Mesendoderm (in vitro differentiated cells): ENCODE measurements at regions not wholly inside any gene's neighbourhood (a gene's known extent, or its start where the extent isn't known, plus 50 kb on each side); places are given as distances from the start of the nearest gene placed in this dataset.

Experiments used
- DNase-seq: peaks from one replicate; pipeline ENCODE4 v3.0.0; 2013
- H2AK5ac ChIP-seq: 2 replicates; pipeline ENCODE4 v1.6.1; 2013; ENCODE audit warnings: low read length, inconsistent platforms
- H2BK120ac ChIP-seq: 2 replicates; pipeline ENCODE4 v1.6.1; 2013; ENCODE audit warnings: low read depth, mild to moderate bottlenecking, low read length, moderate library complexity, mixed read lengths
- H2BK15ac ChIP-seq: replicated peaks from 2 replicates; pipeline ENCODE4 v1.6.1; 2013; ENCODE audit warnings: low read depth, mild to moderate bottlenecking, moderate library complexity
- H2BK5ac ChIP-seq: 2 replicates; pipeline ENCODE4 v1.6.1; 2013; ENCODE audit warnings: low read length, inconsistent platforms
- H3K18ac ChIP-seq: 2 replicates; pipeline ENCODE4 v1.6.1; 2013; ENCODE audit warnings: mild to moderate bottlenecking, low read length, mixed read lengths
- H3K23ac ChIP-seq: one replicate; pipeline ENCODE4 v1.6.1; 2013; ENCODE audit warnings: low read length
- H3K27ac ChIP-seq: 2 replicates; pipeline ENCODE4 v1.5.1; 2013; ENCODE audit warnings: low read depth, mild to moderate bottlenecking, inconsistent platforms, low read length, moderate library complexity
- H3K27me3 ChIP-seq: 2 replicates; pipeline ENCODE4 v1.6.1; 2013; ENCODE audit warnings: low read length, control low read depth, mild to moderate bottlenecking, inconsistent platforms; ENCODE audit not compliant: insufficient read depth, poor library complexity
- H3K36me3 ChIP-seq: 2 replicates; pipeline ENCODE4 v1.6.1; 2013; ENCODE audit warnings: low read length, inconsistent platforms; ENCODE audit not compliant: control insufficient read depth, insufficient read depth
- H3K4ac ChIP-seq: one replicate; pipeline ENCODE4 v1.6.1; 2013; ENCODE audit warnings: low read depth, mild to moderate bottlenecking, low read length, moderate library complexity
- H3K4me1 ChIP-seq: 2 replicates; pipeline ENCODE4 v1.6.1; 2013; ENCODE audit warnings: low read depth, low read length, inconsistent platforms; ENCODE audit not compliant: control insufficient read depth
- H3K4me2 ChIP-seq: 2 replicates; pipeline ENCODE4 v1.6.1; 2013; ENCODE audit warnings: low read length
- H3K4me3 ChIP-seq: 2 replicates; pipeline ENCODE4 v1.5.1; 2013; ENCODE audit warnings: mild to moderate bottlenecking, low read length
- H3K56ac ChIP-seq: one replicate; pipeline ENCODE4 v1.6.1; 2013; ENCODE audit warnings: low read length
- H3K79me1 ChIP-seq: 2 replicates; pipeline ENCODE4 v1.6.1; 2013; ENCODE audit warnings: low read length, inconsistent platforms
- H3K79me2 ChIP-seq: 2 replicates; pipeline ENCODE4 v1.6.1; 2013; ENCODE audit warnings: mild to moderate bottlenecking, low read length; ENCODE audit not compliant: control insufficient read depth, insufficient read depth
- H3K9ac ChIP-seq: 2 replicates; pipeline ENCODE4 v1.6.1; 2013; ENCODE audit warnings: low read length, inconsistent platforms
- H4K5ac ChIP-seq: one replicate; pipeline ENCODE4 v1.6.1; 2013; ENCODE audit warnings: low read length
- H4K8ac ChIP-seq: one replicate; pipeline ENCODE4 v1.6.1; 2013; ENCODE audit warnings: low read depth, mild to moderate bottlenecking, control low read depth, low read length, moderate library complexity
- WGBS: extraction: QIAGEN DNeasy Blood & Tissue Kit; methylation state at CpG from one replicate; pipeline ENCODE4 v1.1.7; 2013; ENCODE audit warnings: low lambda C conversion rate, missing lambda C conversion rate; ENCODE audit not compliant: insufficient coverage; ENCODE audit errors: extremely low coverage; 5-methylcytosine and 5-hydroxymethylcytosine counted together

DNA sequence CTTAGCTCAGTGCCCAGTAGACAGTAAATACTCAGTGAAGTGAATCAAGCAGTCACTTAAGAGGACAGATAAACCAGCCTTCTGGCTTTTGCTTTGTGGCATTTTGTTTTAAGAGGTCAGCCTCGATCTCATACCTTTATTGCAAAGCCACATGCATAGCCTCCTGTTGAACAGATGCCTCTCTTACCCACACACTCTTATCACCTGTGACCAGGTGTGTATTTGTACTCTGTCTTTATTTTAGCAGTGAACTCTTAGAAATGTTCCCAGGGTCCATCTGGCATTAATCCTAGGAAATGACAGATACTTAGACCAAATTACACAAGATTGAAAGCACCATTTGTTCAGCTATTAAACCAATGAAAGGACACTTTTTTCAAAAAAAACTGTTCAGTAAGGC, 1426.5 kb downstream of the CDH11 start:
- no peak overlapping the region for H3K4me2 ChIP-seq
- no peaks in the 10 kb centered on the region for H3K36me3 ChIP-seq
- H2BK5ac ChIP-seq, result no peak overlapping the region
- H3K9ac ChIP-seq, result no peak overlapping the region
- H3K79me1 ChIP-seq, result no peaks in the 10 kb centered on the region
- no peak overlapping the region for H3K4ac ChIP-seq
- no peaks in the 10 kb centered on the region for H3K79me2 ChIP-seq
- no peak overlapping the region for H3K4me3 ChIP-seq
- no peak overlapping the region for H4K5ac ChIP-seq
- no peak overlapping the region for H2BK120ac ChIP-seq
- WGBS, result no CpG with 5 or more reads among the region's 1 CpG
- no peak overlapping the region for H3K23ac ChIP-seq
- H3K4me1 ChIP-seq, result no peaks in the 10 kb centered on the region
- H3K27me3 ChIP-seq, result no peaks in the 10 kb centered on the region
- no peak overlapping the region for H3K18ac ChIP-seq
- H4K8ac ChIP-seq, result no peak overlapping the region
- DNase-seq, result no peak
- H2BK15ac ChIP-seq, result no peak overlapping the region
- no peak overlapping the region for H3K27ac ChIP-seq
- H3K56ac ChIP-seq, result no peak overlapping the region
- no peak overlapping the region for H2AK5ac ChIP-seq

DNA sequence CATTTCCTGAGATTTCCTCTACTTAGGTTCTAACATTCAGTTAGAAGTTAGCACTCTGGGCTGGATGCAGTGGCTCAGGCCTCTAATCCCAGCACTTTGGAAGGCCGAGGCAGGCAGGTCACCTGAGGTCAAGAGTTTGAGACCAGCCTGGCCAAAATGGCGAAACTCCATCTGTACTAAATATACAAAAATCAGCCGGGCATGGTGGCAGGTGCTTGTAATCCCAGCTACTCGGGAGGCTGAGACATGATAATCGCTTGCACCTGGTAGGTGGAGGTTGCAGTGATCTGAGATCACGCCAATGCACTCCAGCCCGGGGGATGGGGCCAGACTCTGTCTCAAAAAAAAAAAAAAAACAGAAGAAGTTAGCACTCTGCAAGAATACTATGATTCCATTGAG, 1430.9 kb downstream of the CDH11 start:
- Histone ChIP-seq H3K4me3 (no peak overlapping the region), H2BK5ac (no peak overlapping the region), H4K8ac (no peak overlapping the region), H3K18ac (no peak overlapping the region), H3K27ac (no peak overlapping the region), H2BK120ac (no peak overlapping the region), H3K56ac (no peak overlapping the region), H3K27me3 (no peaks in the 10 kb centered on the region), H3K23ac (no peak overlapping the region), H3K4ac (no peak overlapping the region), H4K5ac (no peak overlapping the region), H3K79me2 (no peaks in the 10 kb centered on the region), H3K9ac (no peak overlapping the region), H3K79me1 (no peaks in the 10 kb centered on the region), H3K4me1 (no peaks in the 10 kb centered on the region), H2BK15ac (no peak overlapping the region), H3K4me2 (no peak overlapping the region), H3K36me3 (no peaks in the 10 kb centered on the region), H2AK5ac (no peak overlapping the region)
- no CpG with 5 or more reads among the region's 7 CpGs for WGBS
- DNase-seq, result no peak

DNA sequence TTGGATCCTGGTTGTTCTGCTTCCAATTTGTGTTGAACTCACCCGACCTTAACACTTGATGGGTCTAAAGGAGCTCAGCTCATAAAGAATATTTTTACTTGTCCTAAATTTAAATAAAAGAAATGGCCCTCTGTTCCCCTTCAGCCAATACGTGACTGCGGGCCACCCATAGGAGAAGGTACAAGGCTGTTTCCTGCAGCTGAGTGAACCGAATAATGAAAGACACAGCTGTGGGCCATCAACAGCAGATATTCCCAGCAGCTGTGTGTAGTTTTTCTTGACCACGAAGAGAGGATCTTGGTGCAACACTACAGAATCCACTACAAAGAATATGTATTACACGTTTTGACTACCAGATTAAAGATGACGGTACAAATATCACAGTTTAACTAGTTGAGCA, 1431.6 kb downstream of the CDH11 start:
- Histone ChIP-seq H3K4me1 (no peaks in the 10 kb centered on the region), H4K8ac (no peak overlapping the region), H3K18ac (no peak overlapping the region), H3K23ac (no peak overlapping the region), H2AK5ac (no peak overlapping the region), H3K27me3 (no peaks in the 10 kb centered on the region), H3K4me3 (no peak overlapping the region), H3K36me3 (no peaks in the 10 kb centered on the region), H3K79me1 (no peaks in the 10 kb centered on the region), H2BK15ac (no peak overlapping the region), H3K4ac (no peak overlapping the region), H3K27ac (no peak overlapping the region), H3K4me2 (no peak overlapping the region), H2BK120ac (no peak overlapping the region), H3K56ac (no peak overlapping the region), H3K9ac (no peak overlapping the region), H4K5ac (no peak overlapping the region), H3K79me2 (no peaks in the 10 kb centered on the region), H2BK5ac (no peak overlapping the region)
- no peak for DNase-seq
- WGBS, result no CpG with 5 or more reads among the region's 7 CpGs

DNA sequence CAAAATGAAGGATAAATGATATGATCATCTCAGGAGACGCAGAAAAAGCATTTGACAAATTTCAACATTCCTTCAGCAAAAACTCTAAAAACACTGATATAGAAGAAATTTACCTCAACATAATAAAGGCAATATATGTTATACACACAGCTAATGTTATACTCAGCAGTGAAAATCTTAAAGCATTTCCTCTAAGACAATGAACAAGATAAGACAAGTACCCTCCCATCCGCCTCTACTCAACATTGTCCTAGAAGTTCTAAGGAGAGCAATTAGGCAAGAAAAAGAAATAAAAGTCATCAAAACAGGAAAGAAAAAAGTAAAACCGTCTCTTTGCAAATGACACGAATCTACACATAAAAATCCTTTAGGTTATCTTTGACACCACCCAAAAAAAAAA, 1432.8 kb downstream of the CDH11 start:
- no peak overlapping the region for H3K56ac ChIP-seq
- no CpG with 5 or more reads among the region's 4 CpGs for WGBS

DNA sequence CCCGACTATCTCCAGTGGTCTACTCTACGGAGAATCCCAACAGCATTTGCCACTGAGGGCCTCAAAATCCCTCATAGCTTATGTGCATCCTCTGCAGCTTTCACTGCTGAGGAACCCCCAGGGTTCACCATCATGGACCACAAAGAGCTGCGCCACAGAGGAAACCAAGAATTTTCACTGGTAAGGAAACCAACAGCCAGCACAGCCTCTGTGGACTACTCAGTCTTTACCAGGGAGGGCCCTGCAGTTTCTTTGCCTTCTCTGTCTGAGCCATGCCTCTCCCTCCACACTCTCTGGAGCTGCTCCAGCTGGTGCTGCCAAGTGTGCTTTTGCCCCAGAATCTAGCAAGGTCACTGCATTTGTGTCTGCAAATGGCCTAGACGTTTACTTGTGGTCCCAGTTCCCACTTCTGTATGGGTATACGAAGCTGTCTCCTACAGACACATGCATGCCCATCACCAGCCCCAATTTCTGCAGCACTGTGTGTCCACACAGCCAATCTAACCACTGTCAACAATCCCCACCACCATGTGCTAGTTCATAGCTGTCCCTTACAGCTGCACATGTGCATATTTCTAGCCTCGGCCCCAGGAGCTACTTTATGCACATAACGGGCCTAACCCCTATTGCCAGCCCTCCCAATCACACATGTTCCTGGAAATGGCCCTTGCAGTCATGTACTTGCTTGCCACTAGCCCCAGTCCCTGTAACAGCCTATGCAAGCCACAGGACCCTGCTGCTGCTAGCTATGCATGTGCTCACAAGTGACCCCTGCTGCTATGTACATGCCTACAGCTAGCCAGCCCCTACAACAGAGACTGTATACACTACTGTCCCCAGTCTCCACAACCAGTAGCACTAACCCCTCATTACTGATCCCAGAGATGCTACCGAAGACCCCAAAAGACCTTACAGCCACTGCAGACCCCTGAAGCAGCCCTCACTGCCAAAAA, 1437.4 kb downstream of the CDH11 start:
- Histone ChIP-seq H3K9ac (no peak overlapping the region), H3K27ac (no peak overlapping the region), H3K79me1 (no peaks in the 10 kb centered on the region), H3K56ac (no peak overlapping the region), H3K4me3 (no peak overlapping the region), H2BK5ac (no peak overlapping the region), H3K4ac (no peak overlapping the region), H3K18ac (no peak overlapping the region), H4K8ac (no peak overlapping the region), H2AK5ac (no peak overlapping the region), H4K5ac (no peak overlapping the region), H3K4me2 (no peak overlapping the region), H3K27me3 (no peaks in the 10 kb centered on the region), H2BK120ac (no peak overlapping the region), H3K4me1 (no peaks in the 10 kb centered on the region), H3K36me3 (no peaks in the 10 kb centered on the region), H3K79me2 (no peaks in the 10 kb centered on the region), H3K23ac (no peak overlapping the region), H2BK15ac (no peak overlapping the region)
- peak; percentile 42 for DNase-seq
- WGBS, result no CpG with 5 or more reads among the region's 8 CpGs

More for the DNA sequence above, 1432.8 kb downstream of the CDH11 start:
- Histone ChIP-seq H3K4me3 (no peak overlapping the region), H3K79me1 (no peaks in the 10 kb centered on the region), H2AK5ac (no peak overlapping the region), H3K27me3 (no peaks in the 10 kb centered on the region), H4K5ac (no peak overlapping the region), H4K8ac (no peak overlapping the region), H2BK5ac (no peak overlapping the region), H3K18ac (no peak overlapping the region), H2BK120ac (no peak overlapping the region), H3K9ac (no peak overlapping the region), H3K4me1 (no peaks in the 10 kb centered on the region), H3K4ac (no peak overlapping the region), H3K79me2 (no peaks in the 10 kb centered on the region), H3K4me2 (no peak overlapping the region), H3K36me3 (no peaks in the 10 kb centered on the region), H3K23ac (no peak overlapping the region), H3K27ac (no peak overlapping the region), H2BK15ac (no peak overlapping the region)
- no peak for DNase-seq

DNA sequence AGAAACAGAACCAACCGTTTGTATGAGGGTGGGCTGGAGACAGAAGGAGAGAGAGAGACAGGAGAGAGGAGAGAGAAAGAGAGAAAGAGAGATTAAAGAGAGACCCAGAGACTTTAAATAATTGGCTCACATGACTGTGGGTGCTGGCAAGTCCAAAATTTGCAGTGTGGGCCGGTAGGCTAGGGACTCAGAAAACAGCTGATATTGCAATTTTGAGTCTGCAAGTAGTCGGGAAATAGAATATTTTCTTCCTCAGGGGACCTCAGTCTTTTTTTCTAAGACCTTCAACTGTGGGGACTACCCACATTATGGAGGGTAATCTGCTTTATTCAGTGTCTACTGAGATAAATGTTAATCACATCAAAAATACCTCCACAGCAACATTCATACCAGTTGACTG, 1439.0 kb downstream of the CDH11 start:
- no peak for DNase-seq

More for the DNA sequence above, 1439.0 kb downstream of the CDH11 start:
- no peaks in the 10 kb centered on the region for H3K79me1 ChIP-seq
- H2BK120ac ChIP-seq, result no peak overlapping the region
- no CpG with 5 or more reads among the region's 3 CpGs for WGBS
- H3K36me3 ChIP-seq, result no peaks in the 10 kb centered on the region
- no peak overlapping the region for H3K27ac ChIP-seq
- no peak overlapping the region for H2BK15ac ChIP-seq
- H3K79me2 ChIP-seq, result no peaks in the 10 kb centered on the region
- H2BK5ac ChIP-seq, result no peak overlapping the region
- H4K5ac ChIP-seq, result no peak overlapping the region
- no peak overlapping the region for H3K9ac ChIP-seq
- H2AK5ac ChIP-seq, result no peak overlapping the region
- no peak overlapping the region for H4K8ac ChIP-seq
- no peak overlapping the region for H3K23ac ChIP-seq
- H3K27me3 ChIP-seq, result no peaks in the 10 kb centered on the region
- H3K56ac ChIP-seq, result no peak overlapping the region
- H3K4me3 ChIP-seq, result no peak overlapping the region
- H3K18ac ChIP-seq, result no peak overlapping the region
- no peaks in the 10 kb centered on the region for H3K4me1 ChIP-seq
- H3K4me2 ChIP-seq, result no peak overlapping the region
- H3K4ac ChIP-seq, result no peak overlapping the region
